H1 (cell line): ENCODE measurements at regions not wholly inside any gene's neighbourhood (a gene's known extent, or its start where the extent isn't known, plus 50 kb on each side); places are given as distances from the start of the nearest gene placed in this dataset.

Experiments
- CTCF ChIA-PET: fragments of 300-600 bp; sonication (Branson Sonifier 250); formaldehyde crosslinking; loops from one replicate; lab custom pipeline; 2021; ENCODE audit not compliant: partially characterized antibody; lab: Charles Lee
- POLR2A ChIA-PET: fragments of 300-600 bp; sonication (Branson Sonifier 250); formaldehyde crosslinking; loops from one replicate; lab custom pipeline; 2021; ENCODE audit warnings: inconsistent platforms; ENCODE audit not compliant: partially characterized antibody; lab: Charles Lee
- DNase-seq, 2 experiments: peaks; one replicate each; pipeline versions ENCODE4 v3.0.0 to v3.0.0-alpha.2; 2010 to 2022; ENCODE audit warnings: low spot score in 2 of 2, low read depth in 1 of 2, mixed read lengths in 1 of 2
- FAIRE-seq: peaks from 2 replicates; lab custom pipeline; 2011; peaks lifted over from hg19 to GRCh38; lab: Jason Lieb, UNC
- H2AFZ ChIP-seq: 2 replicates; pipeline ENCODE4 v1.8.1; 2012; ENCODE audit warnings: low read length, inconsistent platforms
- H2AK5ac ChIP-seq: 2 replicates; pipeline ENCODE4 v1.6.1; 2013; ENCODE audit warnings: low read depth, low read length
- H2BK120ac ChIP-seq: replicated peaks from 2 replicates; pipeline ENCODE3; 2013; ENCODE audit warnings: low read depth, low read length, inconsistent platforms
- H2BK12ac ChIP-seq: 2 replicates; pipeline ENCODE4 v1.6.1; 2013; ENCODE audit warnings: low read depth, low read length
- H2BK15ac ChIP-seq: 2 replicates; pipeline ENCODE4 v1.6.1; 2013; ENCODE audit warnings: low read length
- H2BK20ac ChIP-seq: 2 replicates; pipeline ENCODE4 v1.6.1; 2013; ENCODE audit warnings: low read length
- H2BK5ac ChIP-seq: 2 replicates; pipeline ENCODE4 v1.6.1; 2013; ENCODE audit warnings: low read depth, low read length
- H3K14ac ChIP-seq: 2 replicates; pipeline ENCODE4 v1.6.1; 2013; ENCODE audit warnings: inconsistent platforms; ENCODE audit not compliant: insufficient read length
- H3K18ac ChIP-seq: 2 replicates; pipeline ENCODE4 v1.6.1; 2013; ENCODE audit warnings: low read length; ENCODE audit errors: extremely low read depth
- H3K23ac ChIP-seq: 2 replicates; pipeline ENCODE4 v1.6.1; 2013; ENCODE audit warnings: inconsistent platforms; ENCODE audit not compliant: insufficient read length
- H3K23me2 ChIP-seq: 2 replicates; pipeline ENCODE4 v1.6.1; 2013; ENCODE audit warnings: low read depth, low read length
- H3K27ac ChIP-seq: 2 replicates; pipeline ENCODE4 v1.6.1; 2011; ENCODE audit warnings: low read depth, low read length, inconsistent platforms
- H3K27me3 ChIP-seq, 4 experiments: replicated peaks in 1 of 4; 1 replicate in 1 of 4; 2 replicates in 3 of 4; pipeline versions ENCODE4 v1.6.1 to v1.8.1; 2011 to 2013; ENCODE audit warnings: low read length in 3 of 4, mild to moderate bottlenecking in 3 of 4, inconsistent platforms in 2 of 4, mixed read lengths in 2 of 4, moderate library complexity in 1 of 4; ENCODE audit not compliant: control insufficient read depth in 3 of 4, insufficient read depth in 3 of 4; ENCODE audit errors: extremely low read depth in 1 of 4
- H3K36me3 ChIP-seq, 4 experiments: 2 replicates each; pipeline versions ENCODE4 v1.6.1 to v1.8.1; 2011 to 2013; ENCODE audit warnings: mild to moderate bottlenecking in 4 of 4, low read length in 3 of 4, moderate library complexity in 2 of 4, control low read depth in 1 of 4, inconsistent platforms in 1 of 4; ENCODE audit not compliant: insufficient read depth in 4 of 4, control insufficient read depth in 2 of 4
- H3K4ac ChIP-seq: replicated peaks from 2 replicates; pipeline ENCODE3; 2013; ENCODE audit warnings: low read length, low read depth, mixed read lengths, inconsistent platforms; ENCODE audit not compliant: insufficient read length
- H3K4me1 ChIP-seq, 4 experiments: replicated peaks in 1 of 4; 1 replicate in 1 of 4; 2 replicates in 3 of 4; pipeline versions ENCODE4 v1.6.1 to v1.8.1; 2011 to 2013; ENCODE audit warnings: low read length in 3 of 4, inconsistent platforms in 2 of 4, mixed read lengths in 1 of 4; ENCODE audit not compliant: insufficient read depth in 4 of 4, control insufficient read depth in 3 of 4
- H3K4me2 ChIP-seq, 2 experiments: 2 replicates each; pipeline versions ENCODE4 v1.6.1 to v1.8.1; 2011 to 2013; ENCODE audit warnings: low read depth in 2 of 2, low read length in 2 of 2, control low read depth in 1 of 2, inconsistent platforms in 1 of 2, mild to moderate bottlenecking in 1 of 2; ENCODE audit not compliant: insufficient read depth in 1 of 2
- H3K4me3 ChIP-seq, 4 experiments: fragments of 200-600, 300-600 bp in 1 of 4; sonication (generic), shearing (Covaris generic), sonication (Bioruptor Twin) in 1 of 4; 2 replicates each; pipeline versions ENCODE4 v1.5.1 to v1.8.1; 2011 to 2016; ENCODE audit warnings: low read length in 4 of 4, low read depth in 3 of 4, control low read depth in 2 of 4, inconsistent platforms in 2 of 4, mild to moderate bottlenecking in 2 of 4, mixed read lengths in 1 of 4, moderate library complexity in 1 of 4; ENCODE audit not compliant: insufficient read depth in 2 of 4; ENCODE audit errors: extremely low read depth in 1 of 4
- H3K56ac ChIP-seq: replicated peaks from 2 replicates; pipeline ENCODE3; 2013; ENCODE audit warnings: low read depth, mild to moderate bottlenecking, mixed read lengths, low read length, inconsistent platforms; ENCODE audit not compliant: insufficient read length
- H3K79me1 ChIP-seq: 2 replicates; pipeline ENCODE4 v1.6.1; 2013; ENCODE audit warnings: low read depth, low read length, control low read depth
- H3K79me2 ChIP-seq, 2 experiments: 2 replicates each; pipeline versions ENCODE4 v1.6.1 to v1.8.1; 2012 to 2013; ENCODE audit warnings: low read length in 2 of 2, mild to moderate bottlenecking in 2 of 2, inconsistent platforms in 1 of 2; ENCODE audit not compliant: insufficient read depth in 2 of 2, control insufficient read depth in 1 of 2
- H3K9ac ChIP-seq, 4 experiments: replicated peaks in 1 of 4; 1 replicate in 1 of 4; 2 replicates in 3 of 4; pipeline versions ENCODE4 v1.6.1 to v1.8.1; 2011 to 2013; ENCODE audit warnings: low read depth in 3 of 4, low read length in 3 of 4, control low read depth in 2 of 4, mild to moderate bottlenecking in 2 of 4, moderate library complexity in 2 of 4, inconsistent platforms in 1 of 4; ENCODE audit errors: extremely low read depth in 1 of 4
- H3K9me3 ChIP-seq, 2 experiments: 2 replicates each; pipeline versions ENCODE4 v1.6.1 to v1.8.1; 2012 to 2013; ENCODE audit warnings: mild to moderate bottlenecking in 2 of 2, moderate library complexity in 2 of 2, control low read depth in 1 of 2, inconsistent platforms in 1 of 2, low read depth in 1 of 2, low read length in 1 of 2, mixed read lengths in 1 of 2; ENCODE audit not compliant: insufficient read depth in 2 of 2
- H4K20me1 ChIP-seq, 2 experiments: replicated peaks in 1 of 2; 2 replicates each; pipeline versions ENCODE3 to v1.8.1; 2011 to 2013; ENCODE audit warnings: inconsistent platforms in 2 of 2, low read length in 2 of 2, mild to moderate bottlenecking in 1 of 2; ENCODE audit not compliant: insufficient read depth in 2 of 2, control insufficient read depth in 1 of 2
- H4K5ac ChIP-seq: 2 replicates; pipeline ENCODE4 v1.6.1; 2013; ENCODE audit warnings: low read length, low read depth, mixed read lengths, inconsistent platforms; ENCODE audit not compliant: insufficient read length
- H4K8ac ChIP-seq: 2 replicates; pipeline ENCODE4 v1.8.0; 2013; ENCODE audit warnings: mild to moderate bottlenecking, moderate library complexity, low read length, inconsistent platforms; ENCODE audit not compliant: insufficient read depth; ENCODE audit errors: extremely low read depth
- H4K91ac ChIP-seq: replicated peaks from 2 replicates; pipeline ENCODE3; 2013; ENCODE audit warnings: low read length, mixed read lengths, inconsistent platforms; ENCODE audit not compliant: insufficient read length
- BACH1 ChIP-seq: IDR thresholded peaks from 2 replicates; pipeline ENCODE4 v1.6.1; 2012; ENCODE audit warnings: low read length, improper control_type of control experiment
- CTBP2 ChIP-seq: IDR thresholded peaks from 2 replicates; pipeline ENCODE4 v1.7.0; 2011; ENCODE audit warnings: borderline replicate concordance, mild to moderate bottlenecking, moderate library complexity, mixed read lengths, low read length; ENCODE audit not compliant: insufficient read depth, insufficient read length
- EGR1 ChIP-seq: IDR thresholded peaks from 2 replicates; pipeline ENCODE4 v1.6.1; 2011; ENCODE audit warnings: low read depth, low read length, borderline replicate concordance
- ZNF274 ChIP-seq: IDR thresholded peaks from 2 replicates; pipeline ENCODE4 v1.7.0; 2012; ENCODE audit warnings: low read length, borderline replicate concordance; ENCODE audit errors: extremely low read depth
- WGBS, 2 experiments: shearing (Covaris generic) in 1 of 2; methylation state at CpG; one replicate each; pipeline versions ENCODE4 v1.1.6 to v1.1.7; 2013 to 2015; ENCODE audit warnings: low lambda C conversion rate in 2 of 2, mixed read lengths in 2 of 2, inconsistent platforms in 1 of 2, low coverage in 1 of 2, missing lambda C conversion rate in 1 of 2; ENCODE audit not compliant: insufficient replicate concordance in 2 of 2, insufficient coverage in 1 of 2, insufficient read length in 1 of 2; ENCODE audit errors: extremely low coverage in 1 of 2, missing lambda C conversion rate in 1 of 2; 5-methylcytosine and 5-hydroxymethylcytosine counted together

GRCh38 chr15:63436341-63436740, 54.7 kb upstream of the CA12 start:
- DNase-seq, result no peak
- no peak overlapping the region for H3K9ac ChIP-seq
- H3K4ac ChIP-seq, result no peak overlapping the region
- POLR2A ChIA-PET, result no interaction called here
- H4K5ac ChIP-seq, result no peak overlapping the region
- no peak overlapping the region for H3K27ac ChIP-seq
- H3K4me2 ChIP-seq, result peak overlapping the region in 1 of 2 experiments; percentile 23; a peak in 1 of 4 replicates
- no peak overlapping the region for H3K4me3 ChIP-seq
- H3K36me3 ChIP-seq, result no peaks in the 10 kb centered on the region
- no peak overlapping the region for H3K56ac ChIP-seq
- H2BK5ac ChIP-seq, result no peak overlapping the region
- H3K23ac ChIP-seq, result no peak overlapping the region
- H3K9me3 ChIP-seq, result no peaks in the 10 kb centered on the region
- H4K91ac ChIP-seq, result peak overlapping the region; percentile 29
- 0 out of 2 replicates have a peak overlapping the region, but pooled peaks have one; percentile 6 for H2BK12ac ChIP-seq
- peak overlapping the region; percentile 31; the same call in 1 of the 2 replicates for H4K8ac ChIP-seq
- TF ChIP-seq ZNF274, result no peak
- TF ChIP-seq CTBP2, result no peak
- TF ChIP-seq EGR1, result no peak
- TF ChIP-seq BACH1, result no peak
- H3K4me1 ChIP-seq, result peaks cover 0 to 16% (median 11%) of the 10 kb centered on the region in 4 experiments; a peak in 5 of 7 replicates
- H3K14ac ChIP-seq, result peak overlapping the region; percentile 16
- H3K79me2 ChIP-seq, result no peaks in the 10 kb centered on the region
- 97% methylated on average over 2 of the region's 2 CpGs; no CpG with 5 or more reads in 1 of the 2 experiments for WGBS, 2 experiments
- H3K23me2 ChIP-seq, result no peaks in the 10 kb centered on the region; the same call in 1 of the 2 replicates
- no peaks in the 10 kb centered on the region; the same call in 1 of the 2 replicates for H3K79me1 ChIP-seq
- no peak overlapping the region for H2BK20ac ChIP-seq
- H3K18ac ChIP-seq, result no peak overlapping the region; the same call in 1 of the 2 replicates
- H2BK15ac ChIP-seq, result no peak overlapping the region
- FAIRE-seq, result no peak
- H2BK120ac ChIP-seq, result no peak overlapping the region
- no peaks in the 10 kb centered on the region; a peak in 1 of 7 replicates for H3K27me3 ChIP-seq
- no peaks in the 10 kb centered on the region for H4K20me1 ChIP-seq
- H2AFZ ChIP-seq, result peak overlapping the region; percentile 76; the same call in 1 of the 2 replicates
- CTCF ChIA-PET, result interaction anchor here (0.8 to 3.0 kb wide), 7 partner anchors 9 to 146 kb away, joined by 3 to 24 read pairs (median 3); no protein-coding TSS in a partner anchor
- H2AK5ac ChIP-seq, result no peak overlapping the region
